Trophoblast cell (in vitro differentiated cells and primary cell): ENCODE measurements at regions not wholly inside any gene's neighbourhood (a gene's known extent, or its start where the extent isn't known, plus 50 kb on each side); places are given as distances from the start of the nearest gene placed in this dataset.

Experiments
- DNase-seq, 2 donors: peaks; one replicate each; pipeline ENCODE4 v3.0.0-alpha.2; 2016
- H2AFZ ChIP-seq: 2 replicates; pipeline ENCODE4 v1.6.1; 2013; ENCODE audit warnings: low read length, moderate library complexity, mild to moderate bottlenecking; ENCODE audit not compliant: insufficient read depth, poor library complexity
- H2AK5ac ChIP-seq: 2 replicates; pipeline ENCODE4 v1.6.1; 2013; ENCODE audit warnings: mild to moderate bottlenecking, low read length
- H2BK120ac ChIP-seq: 2 replicates; pipeline ENCODE4 v1.6.1; 2013; ENCODE audit warnings: low read length, mild to moderate bottlenecking, moderate library complexity; ENCODE audit not compliant: insufficient read depth, poor library complexity
- H2BK12ac ChIP-seq: 2 replicates; pipeline ENCODE4 v1.6.1; 2013; ENCODE audit warnings: mild to moderate bottlenecking, low read length, moderate library complexity
- H2BK5ac ChIP-seq: 2 replicates; pipeline ENCODE4 v1.6.1; 2013; ENCODE audit warnings: low read length, low read depth, moderate library complexity, mild to moderate bottlenecking; ENCODE audit not compliant: poor library complexity
- H3K14ac ChIP-seq: 2 replicates; pipeline ENCODE4 v1.6.1; 2013; ENCODE audit warnings: mild to moderate bottlenecking, low read length
- H3K18ac ChIP-seq: 2 replicates; pipeline ENCODE4 v1.6.1; 2013; ENCODE audit warnings: mild to moderate bottlenecking, low read length
- H3K23ac ChIP-seq: 2 replicates; pipeline ENCODE4 v1.6.1; 2013; ENCODE audit warnings: low read length
- H3K27ac ChIP-seq: 2 replicates; pipeline ENCODE4 v1.5.1; 2013; ENCODE audit warnings: low read depth, mild to moderate bottlenecking, inconsistent platforms, low read length, moderate library complexity
- H3K27me3 ChIP-seq: 2 replicates; pipeline ENCODE4 v1.6.1; 2013; ENCODE audit warnings: inconsistent platforms, mild to moderate bottlenecking, low read length, moderate library complexity; ENCODE audit not compliant: insufficient read depth
- H3K36me3 ChIP-seq, 2 experiments: 1 replicate in 1 of 2; 2 replicates in 1 of 2; pipeline ENCODE4 v1.6.1; 2013; ENCODE audit warnings: low read length in 2 of 2, mild to moderate bottlenecking in 2 of 2, moderate library complexity in 1 of 2; ENCODE audit not compliant: insufficient read depth in 2 of 2, control insufficient read depth in 1 of 2
- H3K4ac ChIP-seq: 2 replicates; pipeline ENCODE4 v1.6.1; 2013; ENCODE audit warnings: low read depth, mild to moderate bottlenecking, low read length, moderate library complexity
- H3K4me1 ChIP-seq, 2 experiments: 1 replicate in 1 of 2; 2 replicates in 1 of 2; pipeline ENCODE4 v1.6.1; 2013; ENCODE audit warnings: low read length in 2 of 2, mild to moderate bottlenecking in 2 of 2, moderate library complexity in 1 of 2; ENCODE audit not compliant: insufficient read depth in 2 of 2, control insufficient read depth in 1 of 2
- H3K4me2 ChIP-seq: 2 replicates; pipeline ENCODE4 v1.6.1; 2013; ENCODE audit warnings: inconsistent platforms, mild to moderate bottlenecking, low read length, moderate library complexity
- H3K4me3 ChIP-seq: 2 replicates; pipeline ENCODE4 v1.5.1; 2013; ENCODE audit warnings: mild to moderate bottlenecking, low read depth, low read length, inconsistent platforms
- H3K79me1 ChIP-seq: one replicate; pipeline ENCODE4 v1.6.1; 2013; ENCODE audit warnings: low read length
- H3K79me2 ChIP-seq: 2 replicates; pipeline ENCODE4 v1.6.1; 2013; ENCODE audit warnings: low read length, mild to moderate bottlenecking; ENCODE audit not compliant: control insufficient read depth, insufficient read depth, poor library complexity
- H3K9ac ChIP-seq: 2 replicates; pipeline ENCODE4 v1.6.1; 2013; ENCODE audit warnings: mild to moderate bottlenecking, low read length
- H3K9me3 ChIP-seq: 2 replicates; pipeline ENCODE4 v1.6.1; 2013; ENCODE audit warnings: low read depth, mild to moderate bottlenecking, control low read depth, inconsistent platforms, low read length; ENCODE audit not compliant: insufficient read depth
- H4K12ac ChIP-seq: 2 replicates; pipeline ENCODE4 v1.6.1; 2013; ENCODE audit warnings: low read depth, mild to moderate bottlenecking, low read length, moderate library complexity
- H4K8ac ChIP-seq: 2 replicates; pipeline ENCODE4 v1.6.1; 2013; ENCODE audit warnings: low read depth, mild to moderate bottlenecking, low read length, moderate library complexity
- H4K91ac ChIP-seq: one replicate; pipeline ENCODE4 v1.6.1; 2013; ENCODE audit warnings: low read depth, mild to moderate bottlenecking, low read length, moderate library complexity
- WGBS: extraction: QIAGEN DNeasy Blood & Tissue Kit; methylation state at CpG from one replicate; pipeline ENCODE4 v1.1.7; 2013; ENCODE audit warnings: missing lambda C conversion rate; ENCODE audit not compliant: insufficient read length, insufficient coverage; ENCODE audit errors: extremely low coverage; 5-methylcytosine and 5-hydroxymethylcytosine counted together

DNA sequence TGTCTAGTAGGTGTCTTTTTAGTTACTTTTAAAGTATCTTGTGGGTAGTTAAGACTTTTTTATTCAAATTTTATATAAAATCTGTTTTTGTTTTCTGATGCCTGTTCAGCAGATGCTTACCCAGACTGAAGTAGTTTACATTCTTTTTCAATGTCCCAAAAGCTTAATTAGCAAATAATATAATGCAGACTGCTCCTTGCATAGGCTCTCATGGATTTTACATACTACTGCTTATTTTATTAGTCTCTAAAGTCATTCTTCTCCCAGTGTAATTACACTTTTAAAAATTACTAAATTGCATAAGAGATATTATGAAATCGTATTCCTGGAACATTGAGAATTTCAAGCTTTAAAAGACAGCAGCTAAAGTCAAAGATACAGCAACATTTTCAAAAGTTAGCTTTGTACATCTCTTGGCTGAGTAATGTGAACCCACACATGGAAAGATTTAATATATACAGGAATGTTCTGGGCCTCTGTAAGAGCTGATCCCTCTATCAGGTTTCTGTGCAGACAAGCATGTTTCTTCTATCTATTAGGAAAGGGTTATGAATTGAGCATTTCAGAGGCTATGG is 148.4 kb upstream of the SPRY1 start:
- no peak overlapping the region for H4K8ac ChIP-seq
- H3K23ac ChIP-seq, result no peak overlapping the region
- no peaks in the 10 kb centered on the region for H3K79me1 ChIP-seq
- H3K9me3 ChIP-seq, result no peaks in the 10 kb centered on the region
- H3K4me1 ChIP-seq, result no peaks in the 10 kb centered on the region
- H3K27me3 ChIP-seq, result no peaks in the 10 kb centered on the region
- no peak overlapping the region for H3K4ac ChIP-seq
- no peak overlapping the region for H2AK5ac ChIP-seq
- H2BK120ac ChIP-seq, result no peak overlapping the region
- no peak overlapping the region for H3K9ac ChIP-seq
- H3K18ac ChIP-seq, result no peak overlapping the region
- no peak overlapping the region for H2BK5ac ChIP-seq
- no peak overlapping the region for H3K27ac ChIP-seq
- no peak overlapping the region for H3K4me2 ChIP-seq
- WGBS, result no CpG with 5 or more reads among the region's 1 CpG
- no peaks in the 10 kb centered on the region for H3K79me2 ChIP-seq
- no peaks in the 10 kb centered on the region for H3K36me3 ChIP-seq
- no peak overlapping the region for H2AFZ ChIP-seq
- H3K14ac ChIP-seq, result no peak overlapping the region
- H2BK12ac ChIP-seq, result no peak overlapping the region
- no peak overlapping the region for H4K12ac ChIP-seq
- no peak overlapping the region for H3K4me3 ChIP-seq
- H4K91ac ChIP-seq, result no peak overlapping the region
- peak in 1 of 2 donors; percentile 7 for DNase-seq

GRCh38 chr4:123249821-123250220 is 146.8 kb upstream of the SPRY1 start:
- H2AK5ac ChIP-seq, result no peak overlapping the region
- H3K9ac ChIP-seq, result no peak overlapping the region
- no peak overlapping the region for H3K14ac ChIP-seq
- no peak overlapping the region for H3K18ac ChIP-seq
- H3K4me2 ChIP-seq, result no peak overlapping the region
- no peak overlapping the region for H3K4me3 ChIP-seq
- no peak overlapping the region for H3K23ac ChIP-seq
- H4K12ac ChIP-seq, result no peak overlapping the region
- peaks cover 0 to 1% of the 10 kb centered on the region in 2 experiments for H3K4me1 ChIP-seq
- H4K8ac ChIP-seq, result no peak overlapping the region
- no peak overlapping the region for H2BK12ac ChIP-seq
- H3K36me3 ChIP-seq, result no peaks in the 10 kb centered on the region
- no CpG with 5 or more reads among the region's 1 CpG for WGBS
- no peak overlapping the region for H2AFZ ChIP-seq
- no peak overlapping the region for H3K27ac ChIP-seq
- no peaks in the 10 kb centered on the region for H3K9me3 ChIP-seq
- H2BK120ac ChIP-seq, result no peak overlapping the region
- DNase-seq, result no peak
- H3K27me3 ChIP-seq, result no peaks in the 10 kb centered on the region
- H4K91ac ChIP-seq, result no peak overlapping the region
- no peaks in the 10 kb centered on the region for H3K79me2 ChIP-seq
- H3K4ac ChIP-seq, result no peak overlapping the region
- H2BK5ac ChIP-seq, result no peak overlapping the region
- H3K79me1 ChIP-seq, result no peaks in the 10 kb centered on the region

DNA sequence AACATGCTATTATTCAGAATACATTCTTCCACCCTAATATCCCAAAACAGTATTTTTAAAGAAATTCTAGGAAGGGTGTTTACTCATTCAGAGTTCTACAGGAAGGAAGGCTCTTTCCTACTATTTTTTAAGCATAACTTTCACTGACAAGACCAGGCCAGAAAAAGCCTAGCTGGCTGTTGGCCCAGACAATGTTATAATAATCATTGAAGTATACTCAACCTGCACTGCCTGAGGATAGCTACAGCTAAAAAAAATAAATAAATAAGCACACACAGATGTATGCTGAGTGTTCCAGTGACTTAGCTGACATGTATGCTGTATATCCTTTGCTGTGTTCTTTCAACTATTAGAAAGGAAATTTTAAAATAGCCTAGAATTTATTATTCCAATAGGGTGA is 145.8 kb upstream of the SPRY1 start:
- no peak overlapping the region for H3K4me2 ChIP-seq
- H3K9ac ChIP-seq, result no peak overlapping the region
- H4K91ac ChIP-seq, result no peak overlapping the region
- no peak overlapping the region for H2BK12ac ChIP-seq
- H3K23ac ChIP-seq, result no peak overlapping the region
- no peaks in the 10 kb centered on the region for H3K9me3 ChIP-seq
- H2AFZ ChIP-seq, result no peak overlapping the region
- H3K27ac ChIP-seq, result no peak overlapping the region
- H4K12ac ChIP-seq, result no peak overlapping the region
- no peak overlapping the region for H4K8ac ChIP-seq
- no peak overlapping the region for H3K14ac ChIP-seq
- no peak overlapping the region for H3K18ac ChIP-seq
- no peaks in the 10 kb centered on the region for H3K79me1 ChIP-seq
- no peak overlapping the region for H2BK5ac ChIP-seq
- H3K27me3 ChIP-seq, result no peaks in the 10 kb centered on the region
- H3K79me2 ChIP-seq, result no peaks in the 10 kb centered on the region
- DNase-seq, result no peak
- no peak overlapping the region for H3K4me3 ChIP-seq
- no peak overlapping the region for H2AK5ac ChIP-seq
- no peak overlapping the region for H2BK120ac ChIP-seq
- H3K4ac ChIP-seq, result no peak overlapping the region
- H3K36me3 ChIP-seq, result no peaks in the 10 kb centered on the region
- H3K4me1 ChIP-seq, result peaks cover 0 to 1% of the 10 kb centered on the region in 2 experiments

- no peak overlapping the region for H3K4me3 ChIP-seq
- H3K4me1 ChIP-seq, result peaks cover 0 to 1% of the 10 kb centered on the region in 2 experiments
- H3K9ac ChIP-seq, result no peak overlapping the region
- H2AK5ac ChIP-seq, result no peak overlapping the region
- no peak overlapping the region for H2BK120ac ChIP-seq
- H2BK5ac ChIP-seq, result no peak overlapping the region
- H4K8ac ChIP-seq, result no peak overlapping the region
- H3K4ac ChIP-seq, result no peak overlapping the region
- H3K14ac ChIP-seq, result no peak overlapping the region
- H4K91ac ChIP-seq, result no peak overlapping the region
- no peak overlapping the region for H2BK12ac ChIP-seq
- no peak overlapping the region for H4K12ac ChIP-seq
- peak; percentile 0 to 56 for DNase-seq
- H3K27me3 ChIP-seq, result no peaks in the 10 kb centered on the region
- no peak overlapping the region for H3K27ac ChIP-seq
- H3K23ac ChIP-seq, result no peak overlapping the region
- no peaks in the 10 kb centered on the region for H3K79me1 ChIP-seq
- H2AFZ ChIP-seq, result no peak overlapping the region
- no peaks in the 10 kb centered on the region for H3K9me3 ChIP-seq
- WGBS, result no CpG with 5 or more reads among the region's 6 CpGs
- H3K4me2 ChIP-seq, result no peak overlapping the region
- no peaks in the 10 kb centered on the region for H3K79me2 ChIP-seq
- no peak overlapping the region for H3K18ac ChIP-seq
- H3K36me3 ChIP-seq, result no peaks in the 10 kb centered on the region
Observed at GRCh38 chr4:123255971-123256370, 140.6 kb upstream of the SPRY1 start.
